Body of pancreas (tissue), 4 donors: ENCODE measurements at regions not wholly inside any gene's neighbourhood (a gene's known extent, or its start where the extent isn't known, plus 50 kb on each side); places are given as distances from the start of the nearest gene placed in this dataset.

Experiments used
- ATAC-seq: fragments of 150-250 bp; one replicate; pipeline ENCODE4 v1.9.1; 2016
- DNase-seq, 4 donors: peaks; one replicate each; pipeline ENCODE4 v3.0.0-alpha.2; 2019
- H3K27ac ChIP-seq, 4 donors: fragments of 200-600 bp; sonication (generic); 1 replicate in 3 of 4; 2 replicates in 1 of 4; pipeline versions ENCODE4 v1.5.1 to v1.6.1; 2016 to 2019; ENCODE audit warnings: mild to moderate bottlenecking in 1 of 4, mixed read lengths in 1 of 4, moderate library complexity in 1 of 4
- H3K27me3 ChIP-seq, 2 donors: fragments of 200-600 bp; sonication (generic); one replicate each; pipeline ENCODE4 v1.6.0; 2016; ENCODE audit warnings: mild to moderate bottlenecking in 1 of 2
- H3K36me3 ChIP-seq, 2 donors: fragments of 200-600 bp; sonication (generic); replicated peaks in 1 of 2; 2 replicates each; pipeline ENCODE4 v1.5.1; 2016; ENCODE audit warnings: low read depth in 2 of 2; ENCODE audit not compliant: insufficient read depth in 1 of 2
- H3K4me1 ChIP-seq: fragments of 200-600 bp; sonication (generic); one replicate; pipeline ENCODE4 v1.6.0; 2016
- H3K4me3 ChIP-seq, 2 donors: fragments of 200-600 bp; sonication (generic); 1 replicate in 1 of 2; 2 replicates in 1 of 2; pipeline ENCODE4 v1.5.1; 2016 to 2019
- H3K9me3 ChIP-seq, 3 donors: fragments of 200-600 bp; sonication (generic); 1 replicate in 2 of 3; 2 replicates in 1 of 3; pipeline ENCODE4 v1.5.1; 2016
- CTCF ChIP-seq, 7 experiments: fragments of 450-650 bp in 4 of 7; fragments of 200-600 bp in 3 of 7; sonication (generic) in 3 of 7; IDR thresholded peaks; one replicate each; pipeline ENCODE4 v1.5.1; 2016 to 2019; ENCODE audit warnings: antibody characterized with exemption in 7 of 7
- POLR2A ChIP-seq, 3 donors: fragments of 450-650 bp; IDR thresholded peaks; one replicate each; pipeline ENCODE4 v1.6.1; 2016; ENCODE audit warnings: antibody characterized with exemption in 3 of 3, mild to moderate bottlenecking in 2 of 3
- WGBS, 2 donors: methylation state at CpG; one replicate each; pipeline ENCODE4 v1.1.5; 2017; 5-methylcytosine and 5-hydroxymethylcytosine counted together
- intact Hi-C: fragments of 100-400 bp; cut with DNase I; formaldehyde crosslinking; loops from one replicate; pipeline ENCODE4 v1.15.1; 2023

GRCh38 chr4:126995235-126995634 is 637.5 kb upstream of the INTU start:
- H3K27ac ChIP-seq, result no peak overlapping the region
- H3K27me3 ChIP-seq, result no peaks in the 10 kb centered on the region
- peaks cover 4% of the 10 kb centered on the region for H3K4me1 ChIP-seq
- H3K9me3 ChIP-seq, result no peaks in the 10 kb centered on the region
- no peaks in the 10 kb centered on the region for H3K36me3 ChIP-seq
- ATAC-seq, result no peak
- no peak for DNase-seq
- no peak overlapping the region for H3K4me3 ChIP-seq
- TF ChIP-seq CTCF (IDR thresholded peaks at IDR 0.05), result no peak
- TF ChIP-seq POLR2A (IDR thresholded peaks at IDR 0.05), result no peak
- intact Hi-C loops, result no loop called here

- no peak overlapping the region for H3K27ac ChIP-seq
- intact Hi-C loops, result no loop called here
- H3K9me3 ChIP-seq, result no peaks in the 10 kb centered on the region
- H3K4me1 ChIP-seq, result no peaks in the 10 kb centered on the region
- DNase-seq, result no peak
- ATAC-seq, result no peak
- WGBS, 2 donors, result 68 to 81% methylated on average over 1 of the region's 1 CpG
- no peaks in the 10 kb centered on the region for H3K27me3 ChIP-seq
- TF ChIP-seq POLR2A (IDR thresholded peaks at IDR 0.05), result no peak
- no peak for TF ChIP-seq CTCF (IDR thresholded peaks at IDR 0.05)
- no peak overlapping the region for H3K4me3 ChIP-seq
- H3K36me3 ChIP-seq, result no peaks in the 10 kb centered on the region
These were observed 632.6 kb upstream of the INTU start for GRCh38 chr4:127000110-127000509.

GRCh38 chr4:127000846-127001245 is 631.9 kb upstream of the INTU start:
- no peaks in the 10 kb centered on the region for H3K9me3 ChIP-seq
- no peak for ATAC-seq
- no peak overlapping the region for H3K4me3 ChIP-seq
- no peak for TF ChIP-seq POLR2A (IDR thresholded peaks at IDR 0.05)
- H3K4me1 ChIP-seq, result no peaks in the 10 kb centered on the region
- H3K27me3 ChIP-seq, result no peaks in the 10 kb centered on the region
- intact Hi-C loops, result no loop called here
- 77 to 84% methylated on average over 2 of the region's 2 CpGs for WGBS, 2 donors
- no peaks in the 10 kb centered on the region for H3K36me3 ChIP-seq
- DNase-seq, result no peak
- H3K27ac ChIP-seq, result no peak overlapping the region

- no peaks in the 10 kb centered on the region for H3K4me1 ChIP-seq
- H3K9me3 ChIP-seq, result no peaks in the 10 kb centered on the region
- intact Hi-C loops, result no loop called here
- DNase-seq, result no peak
- H3K4me3 ChIP-seq, result no peak overlapping the region
- TF ChIP-seq POLR2A (IDR thresholded peaks at IDR 0.05) (no peak), CTCF (IDR thresholded peaks at IDR 0.05) (no peak)
- 53 to 56% methylated on average over 2 of the region's 2 CpGs for WGBS, 2 donors
- H3K36me3 ChIP-seq, result no peaks in the 10 kb centered on the region
- H3K27me3 ChIP-seq, result no peaks in the 10 kb centered on the region
- no peak overlapping the region for H3K27ac ChIP-seq
- ATAC-seq, result no peak
These were observed 630.8 kb upstream of the INTU start for GRCh38 chr4:127001933-127002332.

- Histone ChIP-seq H3K27ac (no peak overlapping the region), H3K4me1 (no peaks in the 10 kb centered on the region), H3K9me3 (no peaks in the 10 kb centered on the region), H3K36me3 (no peaks in the 10 kb centered on the region), H3K4me3 (no peak overlapping the region), H3K27me3 (no peaks in the 10 kb centered on the region)
- TF ChIP-seq POLR2A (IDR thresholded peaks at IDR 0.05) (no peak), CTCF (IDR thresholded peaks at IDR 0.05) (no peak)
- DNase-seq (no peak), ATAC-seq (no peak)
- intact Hi-C loops, result no loop called here
These were observed 626.3 kb upstream of the INTU start for GRCh38 chr4:127006446-127006877.
